ENCODE measurements at regions not wholly inside any gene's neighbourhood (a gene's known extent, or its start where the extent isn't known, plus 50 kb on each side); places are given as distances from the start of the nearest gene placed in this dataset.

- DNase-seq (ENCODE audit: low spot score) (no peak), ATAC-seq (no peak)
- no peak for TF ChIP-seq GABPB1 (CRISPR knock-in tag; IDR thresholded peaks at IDR 0.05)
- TF ChIP-seq ZNF416 (CRISPR knock-in tag; IDR thresholded peaks at IDR 0.05) = no peak
- TF ChIP-seq ERG (CRISPR knock-in tag; IDR thresholded peaks at IDR 0.05) = no peak
- TF ChIP-seq ZNF281 (CRISPR knock-in tag; IDR thresholded peaks at IDR 0.05) = no peak
- TF ChIP-seq PRRX2 (CRISPR knock-in tag; IDR thresholded peaks at IDR 0.05) = no peak
- no peak for TF ChIP-seq NFYB (CRISPR knock-in tag; conservative IDR thresholded peaks at IDR 0.05; ENCODE audit: low read depth)
- TF ChIP-seq HMGA2 (CRISPR knock-in tag; IDR thresholded peaks at IDR 0.05) = no peak
- TF ChIP-seq E2F5 (CRISPR knock-in tag; IDR thresholded peaks at IDR 0.05) = no peak
- no peak for TF ChIP-seq IRF2 (CRISPR knock-in tag; IDR thresholded peaks at IDR 0.05; ENCODE audit: borderline replicate concordance, low read depth)
- no peak for TF ChIP-seq GTF2I (CRISPR knock-in tag; conservative IDR thresholded peaks at IDR 0.05)
- TF ChIP-seq PREB (CRISPR knock-in tag; IDR thresholded peaks at IDR 0.05; ENCODE audit: borderline replicate concordance) = no peak
- CTCF ChIA-PET = no interaction called here
- H3K27me3 Mint-ChIP-seq (ENCODE audit: low read depth) = no peaks in the 10 kb centered on the region; the same call in 1 of the 2 replicates
- no peaks in the 10 kb centered on the region for H3K36me3 Mint-ChIP-seq
- no peak overlapping the region for H3K4me3 Mint-ChIP-seq
- POLR2A ChIA-PET = no interaction called here
- H3K27ac Mint-ChIP-seq = no peak overlapping the region
- peaks cover 18% of the 10 kb centered on the region for H3K4me1 Mint-ChIP-seq
- no peaks in the 10 kb centered on the region for H3K9me3 Mint-ChIP-seq
Observed at GRCh38 chr15:95261968-95262367, 1030.6 kb downstream of the MCTP2 start.

- no peaks in the 10 kb centered on the region; the same call in 1 of the 2 replicates for H3K27me3 Mint-ChIP-seq (ENCODE audit: low read depth)
- no peak overlapping the region for H3K4me3 Mint-ChIP-seq
- ATAC-seq (no peak), DNase-seq (ENCODE audit: low spot score) (no peak)
- no peaks in the 10 kb centered on the region for H3K9me3 Mint-ChIP-seq
- TF ChIP-seq ATF1 (CRISPR knock-in tag; IDR thresholded peaks at IDR 0.05) (no peak), PRDM15 (CRISPR knock-in tag; IDR thresholded peaks at IDR 0.05) (no peak), ATF2 (CRISPR knock-in tag; IDR thresholded peaks at IDR 0.05; ENCODE audit: borderline replicate concordance, low read depth) (no peak), TEAD1 (CRISPR knock-in tag; IDR thresholded peaks at IDR 0.05) (no peak), ZBTB21 (CRISPR knock-in tag; IDR thresholded peaks at IDR 0.05; ENCODE audit: borderline replicate concordance) (no peak), TCF7 (CRISPR knock-in tag; IDR thresholded peaks at IDR 0.05; ENCODE audit: low read depth) (no peak)
- H3K4me1 Mint-ChIP-seq = peaks cover 18% of the 10 kb centered on the region
- H3K36me3 Mint-ChIP-seq = no peaks in the 10 kb centered on the region
- CTCF ChIA-PET = interaction anchor here (1.0 kb wide), 1 partner anchor 238 kb away, joined by 3 read pairs; no protein-coding TSS in a partner anchor
- H3K27ac Mint-ChIP-seq = no peak overlapping the region
- POLR2A ChIA-PET = no interaction called here
Observed at GRCh38 chr15:95262866-95263564, 1031.7 kb downstream of the MCTP2 start.
